ENCODE measurements at regions not wholly inside any gene's neighbourhood (a gene's known extent, or its start where the extent isn't known, plus 50 kb on each side); places are given as distances from the start of the nearest gene placed in this dataset.
"Not testable (repeated sequence)": the region's sequence is repeated elsewhere in the genome, so short reads cannot be mapped to it uniquely, and the experiment has no call there.

DNA sequence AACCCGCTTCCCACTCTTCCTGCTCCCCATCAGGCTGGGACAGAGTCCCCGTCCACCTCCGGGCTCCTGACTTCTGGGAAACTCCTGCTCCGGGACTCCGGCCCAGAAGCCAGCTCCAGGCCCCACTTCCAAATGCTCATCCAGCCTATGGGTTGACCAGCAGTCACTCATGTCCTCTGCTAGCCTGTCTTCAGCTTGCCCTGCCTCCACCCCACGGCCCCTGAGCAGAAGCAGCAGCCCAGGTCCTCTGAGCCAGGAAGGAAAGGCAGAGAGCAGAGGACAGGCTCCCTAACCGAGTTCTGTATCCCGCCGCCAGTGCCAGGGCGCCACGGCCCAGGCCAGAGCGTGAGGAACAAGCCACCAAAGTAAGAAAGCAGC, 86.4 kb upstream of the ID2 start:
- DNase-seq (ENCODE audit: insufficient read length, low spot score) = no peak
- no peak for FAIRE-seq
- TF ChIP-seq POLR2A (IDR thresholded peaks at IDR 0.05; ENCODE audit: low read depth, low read length) (no peak), SPI1 (IDR thresholded peaks at IDR 0.05; ENCODE audit: low read depth, low read length) (no peak), TAF1 (IDR thresholded peaks at IDR 0.05; ENCODE audit: low read depth, low read length) (no peak), POU2F2 (IDR thresholded peaks at IDR 0.05; ENCODE audit: low read depth, low read length) (no peak), POLR2AphosphoS5 (IDR thresholded peaks at IDR 0.05; ENCODE audit: low read depth, low read length) (no peak), PAX5 (IDR thresholded peaks at IDR 0.05; ENCODE audit: insufficient read depth, low read length, severe bottlenecking) (no peak)

DNA sequence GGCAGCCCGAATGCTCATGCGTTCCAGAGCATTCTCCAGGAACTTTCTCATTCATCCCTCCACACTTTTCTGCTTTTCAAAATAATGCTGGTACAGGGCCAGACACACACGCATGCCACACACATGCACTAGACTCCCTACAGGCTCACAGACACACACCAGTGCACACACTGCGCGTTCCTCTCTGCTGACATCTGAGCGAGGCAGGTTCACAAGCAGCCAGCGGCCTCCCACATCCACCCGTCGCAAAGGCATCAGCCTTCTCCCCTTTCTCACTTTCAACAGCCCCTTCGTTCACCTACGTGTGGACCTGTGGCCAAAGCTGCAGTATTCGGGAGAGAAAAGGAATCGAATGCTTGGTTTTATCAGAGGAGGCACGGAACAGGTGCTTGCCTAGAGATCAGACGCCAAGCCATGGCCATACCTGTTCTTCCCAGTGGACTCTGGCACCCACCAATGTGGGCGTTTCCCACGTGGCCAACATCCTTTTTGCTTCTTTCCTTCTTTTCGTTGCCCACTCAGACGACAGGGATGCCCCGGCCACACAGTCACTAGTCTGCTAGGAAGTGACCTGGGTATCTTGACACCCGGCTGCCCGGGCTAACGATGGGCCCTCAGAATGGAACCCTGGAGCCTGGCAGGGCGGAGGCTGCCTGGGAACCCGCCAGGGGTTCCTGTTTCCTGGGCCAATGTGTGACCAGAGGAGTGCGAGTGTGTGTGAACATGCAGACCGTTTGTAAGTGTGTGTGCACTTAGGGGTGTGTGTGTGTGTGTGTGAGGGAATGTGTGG, 85.8 kb upstream of the ID2 start:
- TF ChIP-seq SPI1 (IDR thresholded peaks at IDR 0.05; ENCODE audit: low read depth, low read length) (no peak), TAF1 (IDR thresholded peaks at IDR 0.05; ENCODE audit: low read depth, low read length) (no peak), POU2F2 (IDR thresholded peaks at IDR 0.05; ENCODE audit: low read depth, low read length) (no peak), PAX5 (IDR thresholded peaks at IDR 0.05; ENCODE audit: insufficient read depth, low read length, severe bottlenecking) (no peak), POLR2A (IDR thresholded peaks at IDR 0.05; ENCODE audit: low read depth, low read length) (no peak), POLR2AphosphoS5 (IDR thresholded peaks at IDR 0.05; ENCODE audit: low read depth, low read length) (no peak)
- DNase-seq (ENCODE audit: insufficient read length, low spot score) (no peak), FAIRE-seq (no peak)

DNA sequence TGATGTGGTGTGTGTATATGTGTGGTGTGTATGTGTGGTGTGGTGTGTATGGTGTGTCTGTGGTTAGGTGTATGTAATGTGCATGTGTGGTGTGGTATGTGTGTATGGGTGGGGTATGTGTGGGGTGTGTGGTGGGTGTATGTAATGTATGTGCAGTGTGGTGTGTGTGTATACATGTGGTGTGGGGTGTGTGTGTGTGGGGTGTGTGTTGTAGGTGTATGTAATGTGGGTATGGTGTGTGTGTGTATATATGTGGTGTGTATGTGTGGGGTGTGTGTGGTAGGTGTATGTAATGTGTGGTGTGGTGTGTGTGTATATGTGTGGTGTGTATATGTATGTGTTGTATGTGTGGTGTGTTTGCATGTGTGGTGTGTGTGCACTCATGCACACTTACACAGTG, 84.8 kb upstream of the ID2 start:
- FAIRE-seq = peak; percentile 76
- no peak for DNase-seq (ENCODE audit: insufficient read length, low spot score)
- TF ChIP-seq POLR2A (IDR thresholded peaks at IDR 0.05; ENCODE audit: low read depth, low read length) = no peak
- no peak for TF ChIP-seq SPI1 (IDR thresholded peaks at IDR 0.05; ENCODE audit: low read depth, low read length)
- no peak for TF ChIP-seq TAF1 (IDR thresholded peaks at IDR 0.05; ENCODE audit: low read depth, low read length)
- TF ChIP-seq POLR2AphosphoS5 (IDR thresholded peaks at IDR 0.05; ENCODE audit: low read depth, low read length) = no peak
- no peak for TF ChIP-seq POU2F2 (IDR thresholded peaks at IDR 0.05; ENCODE audit: low read depth, low read length)
- TF ChIP-seq PAX5 (IDR thresholded peaks at IDR 0.05; ENCODE audit: insufficient read depth, low read length, severe bottlenecking) = no peak

- DNase-seq (ENCODE audit: insufficient read length, low spot score) (no peak), FAIRE-seq (no peak)
- no peak for TF ChIP-seq SPI1 (IDR thresholded peaks at IDR 0.05; ENCODE audit: low read depth, low read length)
- TF ChIP-seq POU2F2 (IDR thresholded peaks at IDR 0.05; ENCODE audit: low read depth, low read length) = no peak
- TF ChIP-seq POLR2A (IDR thresholded peaks at IDR 0.05; ENCODE audit: low read depth, low read length) = no peak
- TF ChIP-seq TAF1 (IDR thresholded peaks at IDR 0.05; ENCODE audit: low read depth, low read length) = no peak
- no peak for TF ChIP-seq PAX5 (IDR thresholded peaks at IDR 0.05; ENCODE audit: insufficient read depth, low read length, severe bottlenecking)
- no peak for TF ChIP-seq POLR2AphosphoS5 (IDR thresholded peaks at IDR 0.05; ENCODE audit: low read depth, low read length)
Observed at GRCh38 chr2:8597559-8598225, 84.2 kb upstream of the ID2 start.

DNA sequence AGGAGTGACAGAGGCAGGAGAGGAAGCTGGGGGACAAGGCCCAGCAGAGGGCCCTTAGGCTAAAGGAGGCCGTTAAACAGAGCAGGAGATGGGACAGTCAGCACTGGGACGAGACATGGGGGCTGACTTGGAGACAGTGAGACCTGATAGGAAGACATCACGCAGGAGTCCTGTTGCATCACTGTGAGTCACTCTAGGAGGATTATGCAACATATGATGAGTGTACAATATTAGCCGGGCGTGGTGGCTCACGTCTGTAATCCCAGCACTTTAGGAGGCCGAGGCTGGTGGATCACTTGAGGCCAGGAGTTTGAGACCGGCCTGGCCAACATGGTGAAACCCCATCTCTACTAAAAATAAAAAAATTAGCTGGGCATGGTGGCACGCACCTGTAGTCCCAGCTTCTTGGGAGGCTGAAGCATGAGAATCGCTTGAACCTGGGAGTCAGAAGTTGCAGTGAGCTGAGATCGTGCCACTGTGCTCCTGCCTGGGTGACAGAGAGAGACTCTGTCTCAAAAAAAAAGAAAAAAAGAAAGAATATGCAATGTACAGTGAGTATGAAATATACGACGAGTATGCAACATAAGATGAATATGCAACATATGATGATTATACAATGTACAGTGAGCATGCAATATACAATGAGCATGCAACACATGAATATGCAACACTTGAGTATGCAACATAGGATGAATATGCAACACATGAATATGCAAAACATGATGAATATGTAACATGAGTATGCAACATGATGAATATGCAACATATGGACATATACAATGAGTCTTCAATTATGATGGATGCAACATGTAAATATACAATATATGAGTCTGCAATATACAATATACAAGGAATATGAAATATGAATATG, 83.3 kb upstream of the ID2 start:
- FAIRE-seq (no peak), DNase-seq (ENCODE audit: insufficient read length, low spot score) (no peak)
- TF ChIP-seq POU2F2 (IDR thresholded peaks at IDR 0.05; ENCODE audit: low read depth, low read length) = no peak
- TF ChIP-seq POLR2AphosphoS5 (IDR thresholded peaks at IDR 0.05; ENCODE audit: low read depth, low read length) = no peak
- TF ChIP-seq TAF1 (IDR thresholded peaks at IDR 0.05; ENCODE audit: low read depth, low read length) = no peak
- TF ChIP-seq SPI1 (IDR thresholded peaks at IDR 0.05; ENCODE audit: low read depth, low read length) = no peak
- no peak for TF ChIP-seq POLR2A (IDR thresholded peaks at IDR 0.05; ENCODE audit: low read depth, low read length)
- no peak for TF ChIP-seq PAX5 (IDR thresholded peaks at IDR 0.05; ENCODE audit: insufficient read depth, low read length, severe bottlenecking)

DNA sequence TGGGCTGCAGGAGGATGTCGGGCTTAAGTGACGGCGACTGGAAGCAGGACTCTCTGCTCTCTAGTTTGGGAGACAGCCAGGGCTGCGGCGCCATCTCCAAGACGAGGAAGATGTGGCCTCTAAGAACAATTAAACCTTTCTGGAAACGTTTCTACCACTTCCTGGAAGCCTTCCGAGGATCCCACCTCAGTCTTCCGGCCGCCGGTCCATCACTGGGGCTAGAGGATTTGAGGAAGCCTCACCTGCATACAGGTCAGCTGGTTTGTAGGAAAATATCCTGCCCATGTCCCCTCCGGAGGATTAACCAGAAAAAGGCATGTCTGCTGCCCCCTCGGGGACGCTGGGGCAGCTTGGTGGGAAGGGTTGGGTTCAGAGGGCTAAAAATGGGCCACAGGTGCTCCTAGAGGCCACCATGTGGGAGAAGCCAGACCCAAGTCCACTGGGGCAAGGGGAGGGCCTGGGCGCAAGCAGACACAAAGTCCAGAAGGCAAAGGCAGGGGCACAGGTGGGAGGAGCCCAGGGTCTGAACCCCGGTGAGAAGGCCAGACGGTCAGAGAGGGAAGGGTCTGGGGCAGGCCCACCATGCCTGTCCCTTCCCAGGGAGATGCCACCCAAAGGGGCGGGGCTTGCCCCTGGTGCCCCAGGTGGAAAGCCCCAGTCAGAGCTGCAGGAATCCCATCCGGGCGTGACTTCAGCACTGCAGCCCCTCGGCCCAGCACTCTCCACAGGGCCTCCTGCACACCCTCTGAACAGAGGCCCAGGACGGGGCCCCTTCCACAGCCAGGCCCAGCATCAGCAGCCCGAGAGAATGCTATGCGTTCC, 82.2 kb upstream of the ID2 start:
- DNase-seq (ENCODE audit: insufficient read length, low spot score) (no peak), FAIRE-seq (no peak)
- no peak for TF ChIP-seq POU2F2 (IDR thresholded peaks at IDR 0.05; ENCODE audit: low read depth, low read length)
- TF ChIP-seq PAX5 (IDR thresholded peaks at IDR 0.05; ENCODE audit: insufficient read depth, low read length, severe bottlenecking) = no peak
- no peak for TF ChIP-seq SPI1 (IDR thresholded peaks at IDR 0.05; ENCODE audit: low read depth, low read length)
- no peak for TF ChIP-seq POLR2AphosphoS5 (IDR thresholded peaks at IDR 0.05; ENCODE audit: low read depth, low read length)
- TF ChIP-seq TAF1 (IDR thresholded peaks at IDR 0.05; ENCODE audit: low read depth, low read length) = no peak
- TF ChIP-seq POLR2A (IDR thresholded peaks at IDR 0.05; ENCODE audit: low read depth, low read length) = no peak

DNA sequence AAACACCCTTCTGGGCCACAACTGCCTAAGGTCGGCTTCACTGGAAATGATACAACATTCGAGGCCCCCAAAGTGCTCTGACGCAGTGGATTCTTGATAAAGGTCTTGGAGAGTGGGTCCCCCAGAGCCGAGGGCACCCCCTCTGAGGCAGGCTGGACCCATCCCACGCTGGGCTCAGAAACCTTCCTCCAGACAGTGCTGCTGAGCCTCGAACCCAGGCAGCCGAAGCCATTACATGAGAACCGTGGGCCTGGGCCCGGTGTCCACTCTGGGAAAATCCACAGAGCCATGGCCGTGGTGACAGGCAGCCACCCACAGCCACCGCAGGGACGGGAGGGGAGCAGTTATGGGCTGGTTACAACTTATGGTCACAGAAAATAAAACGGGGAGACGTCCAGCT, 81.4 kb upstream of the ID2 start:
- DNase-seq (ENCODE audit: insufficient read length, low spot score) = no peak
- no peak for FAIRE-seq
- TF ChIP-seq POLR2A (IDR thresholded peaks at IDR 0.05; ENCODE audit: low read depth, low read length) (no peak), PAX5 (IDR thresholded peaks at IDR 0.05; ENCODE audit: insufficient read depth, low read length, severe bottlenecking) (no peak), POLR2AphosphoS5 (IDR thresholded peaks at IDR 0.05; ENCODE audit: low read depth, low read length) (no peak), TAF1 (IDR thresholded peaks at IDR 0.05; ENCODE audit: low read depth, low read length) (no peak), POU2F2 (IDR thresholded peaks at IDR 0.05; ENCODE audit: low read depth, low read length) (no peak), SPI1 (IDR thresholded peaks at IDR 0.05; ENCODE audit: low read depth, low read length) (no peak)

- FAIRE-seq (peak; percentile 16), DNase-seq (ENCODE audit: insufficient read length, low spot score) (no peak)
- no peak for TF ChIP-seq PAX5 (IDR thresholded peaks at IDR 0.05; ENCODE audit: insufficient read depth, low read length, severe bottlenecking)
- peak; percentile 94 for TF ChIP-seq SPI1 (IDR thresholded peaks at IDR 0.05; ENCODE audit: low read depth, low read length)
- TF ChIP-seq POLR2A (IDR thresholded peaks at IDR 0.05; ENCODE audit: low read depth, low read length) = no peak
- TF ChIP-seq TAF1 (IDR thresholded peaks at IDR 0.05; ENCODE audit: low read depth, low read length) = no peak
- no peak for TF ChIP-seq POLR2AphosphoS5 (IDR thresholded peaks at IDR 0.05; ENCODE audit: low read depth, low read length)
- no peak for TF ChIP-seq POU2F2 (IDR thresholded peaks at IDR 0.05; ENCODE audit: low read depth, low read length)
Observed at GRCh38 chr2:8602809-8603208, 79.0 kb upstream of the ID2 start.

- DNase-seq (ENCODE audit: insufficient read length, low spot score); FAIRE-seq: not testable (repeated sequence)
Observed at GRCh38 chr2:8603356-8603755, 78.5 kb upstream of the ID2 start.

Data from GM12891 (cell line).